ENCODE measurements at regions not wholly inside any gene's neighbourhood (a gene's known extent, or its start where the extent isn't known, plus 50 kb on each side); places are given as distances from the start of the nearest gene placed in this dataset.

DNA sequence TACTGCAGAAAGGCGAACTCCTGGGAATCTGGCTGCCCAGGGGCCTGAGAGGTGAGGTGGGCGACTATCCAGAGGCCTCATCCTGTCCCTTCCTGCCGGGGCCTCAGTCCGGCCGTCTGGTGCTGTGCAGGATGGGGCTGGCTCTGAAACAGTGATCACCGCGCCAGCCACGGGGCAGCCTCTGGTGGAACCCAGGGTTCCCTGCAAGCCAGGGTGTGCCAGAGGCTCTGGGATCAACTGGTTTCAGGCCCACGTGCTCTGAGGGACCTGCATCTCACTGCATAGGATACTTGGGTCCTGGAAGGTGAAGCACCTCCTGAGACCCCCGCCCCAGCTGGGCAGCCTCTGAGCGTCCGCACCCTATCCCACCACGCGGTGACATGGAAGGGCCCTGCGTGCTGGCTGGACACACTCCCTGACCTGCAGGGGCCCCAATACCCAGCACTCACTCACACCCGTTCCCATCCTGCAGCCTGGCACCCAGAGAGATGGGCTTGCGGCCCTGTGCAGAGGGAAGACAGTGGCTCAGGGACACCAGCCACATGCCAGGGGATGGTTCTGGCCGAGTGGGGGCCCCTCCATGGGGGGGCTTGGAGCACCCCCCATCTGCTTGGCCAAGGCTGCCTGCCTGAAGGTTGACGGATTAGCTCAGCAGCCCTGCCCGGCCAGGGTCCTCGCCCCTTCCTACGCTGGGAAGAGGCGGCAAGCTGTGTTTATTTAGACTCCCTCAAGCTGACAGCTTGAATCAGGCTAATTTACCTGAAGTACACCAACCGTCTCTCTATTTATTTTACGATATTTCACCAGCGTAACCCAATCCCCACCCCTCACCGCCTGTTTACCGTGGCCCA, 64.3 kb upstream of the TTC34 start:
- no peak for DNase-seq (ENCODE audit: low spot score)

DNA sequence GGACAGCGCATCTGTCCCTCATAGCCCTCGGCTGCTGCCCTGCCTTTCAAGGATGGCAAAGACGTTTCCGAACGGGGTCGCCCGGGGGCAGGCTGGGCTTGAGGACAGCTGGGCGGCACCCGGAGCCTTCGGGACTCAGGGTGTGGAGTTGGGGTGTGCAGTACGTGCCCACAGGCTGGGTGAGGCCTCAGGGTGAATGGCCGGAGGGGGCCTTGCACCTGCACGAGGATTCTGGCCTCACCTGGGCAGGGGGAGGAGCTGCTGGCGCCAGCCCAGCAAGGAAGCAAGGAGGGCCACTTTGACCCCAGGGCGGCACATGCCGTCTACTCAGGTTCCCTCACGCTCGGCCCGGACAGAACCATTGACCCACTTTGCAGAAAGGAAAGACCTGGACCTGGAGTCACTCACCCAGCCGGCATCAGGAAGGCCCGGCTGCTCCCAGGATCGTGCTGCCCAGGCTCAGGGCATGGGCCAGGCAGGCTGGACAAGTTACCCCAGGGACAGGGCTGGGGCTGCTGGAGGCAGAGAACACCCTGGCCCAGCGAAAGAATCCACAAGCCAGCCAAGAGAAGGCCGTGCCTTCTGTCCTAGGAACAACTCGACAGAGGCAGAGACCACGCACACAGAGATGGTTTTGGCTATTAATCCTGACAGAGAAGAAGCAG, 65.1 kb upstream of the TTC34 start:
- DNase-seq (ENCODE audit: low spot score) = no peak

DNA sequence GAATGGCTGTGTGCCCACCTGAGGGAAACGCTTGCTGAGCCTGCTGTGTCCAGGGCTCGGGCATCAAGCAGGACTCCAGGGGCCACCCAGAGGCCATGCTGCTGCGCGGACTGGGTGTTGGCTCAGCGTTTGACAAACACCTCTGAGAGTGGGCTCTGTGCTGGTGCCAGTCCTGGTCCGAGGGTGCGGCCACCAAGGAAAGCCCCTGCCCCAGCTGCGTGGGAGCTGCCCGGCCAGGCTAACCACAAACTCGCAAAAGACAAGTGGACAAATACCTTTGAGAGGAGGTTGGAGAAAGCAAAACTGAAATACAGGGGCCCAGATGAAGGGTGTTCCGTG, 65.6 kb upstream of the TTC34 start:
- DNase-seq (ENCODE audit: low spot score) = no peak

DNA sequence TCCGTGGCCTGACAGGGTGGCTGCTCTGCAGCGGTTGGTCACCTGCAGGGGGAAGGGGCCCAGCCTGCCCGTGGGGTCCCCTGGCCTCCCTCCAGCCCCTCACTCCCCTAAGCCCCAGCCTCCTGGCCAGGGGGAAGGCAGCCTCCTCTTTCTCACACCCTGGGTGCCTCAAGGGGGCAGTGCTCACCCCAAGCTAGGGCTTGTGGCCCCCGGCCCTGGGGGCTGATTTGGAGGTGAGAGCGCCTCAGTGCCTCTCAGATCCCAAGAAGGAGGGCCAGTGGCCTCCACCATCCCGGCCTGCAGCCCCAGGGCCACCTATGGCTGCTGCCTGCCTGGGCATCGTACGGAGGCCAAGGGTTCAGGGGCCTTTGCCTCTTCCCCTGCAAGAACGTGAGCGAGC, 66.4 kb upstream of the TTC34 start:
- no peak for DNase-seq (ENCODE audit: low spot score)

DNA sequence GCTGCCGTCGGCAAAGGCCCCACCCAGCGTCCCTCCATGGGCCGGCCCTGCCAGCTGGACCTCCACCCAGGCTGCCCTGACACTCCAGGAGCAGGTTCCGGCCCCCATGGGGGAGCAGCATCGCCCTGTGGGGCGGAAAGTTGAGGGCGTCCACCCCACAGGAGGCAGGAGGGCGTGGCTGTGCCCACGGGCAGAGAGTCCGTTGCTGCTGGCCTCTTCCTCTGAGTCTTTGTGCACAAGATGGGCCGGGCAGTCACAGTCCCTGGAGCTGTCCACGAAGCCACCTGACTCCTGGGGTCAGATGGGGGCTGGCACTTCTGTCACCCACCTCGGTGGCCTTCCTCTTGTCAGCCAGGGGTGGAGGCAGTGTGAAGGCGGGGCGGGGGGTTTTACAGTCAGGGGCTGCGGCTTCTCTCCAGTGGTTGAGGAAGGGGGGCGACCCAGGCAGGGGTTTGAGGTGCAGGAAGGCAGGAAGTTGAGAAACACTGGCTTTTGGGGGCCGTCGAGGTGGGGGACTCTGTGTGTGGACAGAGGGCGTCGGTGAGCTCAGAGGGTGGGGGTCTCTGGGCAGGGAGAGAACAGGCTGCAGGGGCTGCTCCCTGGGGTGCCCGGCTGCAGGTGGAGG, 67.2 kb upstream of the TTC34 start:
- DNase-seq (ENCODE audit: low spot score) = no peak

DNA sequence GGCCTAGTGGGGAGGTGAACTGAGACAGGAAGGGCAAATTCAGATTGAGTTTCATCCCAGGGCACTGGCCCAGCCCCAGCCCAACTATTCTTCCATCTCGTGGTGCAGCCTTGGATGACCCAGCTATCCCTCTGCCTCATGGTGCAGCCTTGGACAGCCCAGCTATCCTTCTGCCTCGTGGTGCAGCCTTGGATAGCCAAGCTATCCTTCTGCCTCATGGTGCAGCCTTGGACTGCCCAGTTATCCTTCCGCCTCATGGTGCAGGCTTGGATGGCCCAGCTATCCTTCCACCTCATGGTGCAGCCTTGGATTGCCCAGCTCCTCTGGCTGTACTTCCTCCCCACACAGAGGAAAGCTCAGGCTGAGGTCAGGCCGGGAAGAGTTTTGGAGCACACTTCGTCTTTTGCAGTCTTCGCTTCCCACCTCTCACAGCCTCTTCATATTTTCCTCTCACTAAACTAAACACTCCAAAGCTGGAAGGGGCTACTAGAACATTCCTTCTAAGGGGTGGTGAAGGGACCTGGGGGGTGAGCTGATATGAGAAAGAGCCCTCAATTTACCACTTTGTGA, 69.8 kb upstream of the TTC34 start:
- no peak for DNase-seq (ENCODE audit: low spot score)

DNA sequence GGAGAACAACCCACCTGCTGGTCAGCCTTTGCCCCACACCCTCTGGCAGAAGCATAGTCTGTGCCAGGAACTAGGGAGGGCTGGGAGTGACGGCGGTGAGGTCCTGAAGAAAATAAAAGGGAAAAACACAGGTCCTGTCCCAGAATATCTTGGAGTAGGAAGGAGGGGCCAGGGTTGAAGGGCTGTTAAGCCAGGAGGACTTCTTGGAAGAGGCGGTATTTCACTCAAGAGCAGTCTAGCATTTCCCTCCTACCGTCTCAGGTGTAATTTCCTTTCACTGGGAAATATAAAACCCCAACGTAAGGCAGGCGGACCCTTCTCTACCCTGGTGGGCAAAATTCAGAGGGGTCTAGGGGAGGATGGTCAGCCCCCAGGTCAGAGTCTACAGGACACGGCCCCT, 72.7 kb upstream of the TTC34 start:
- DNase-seq (ENCODE audit: low spot score) = no peak

DNA sequence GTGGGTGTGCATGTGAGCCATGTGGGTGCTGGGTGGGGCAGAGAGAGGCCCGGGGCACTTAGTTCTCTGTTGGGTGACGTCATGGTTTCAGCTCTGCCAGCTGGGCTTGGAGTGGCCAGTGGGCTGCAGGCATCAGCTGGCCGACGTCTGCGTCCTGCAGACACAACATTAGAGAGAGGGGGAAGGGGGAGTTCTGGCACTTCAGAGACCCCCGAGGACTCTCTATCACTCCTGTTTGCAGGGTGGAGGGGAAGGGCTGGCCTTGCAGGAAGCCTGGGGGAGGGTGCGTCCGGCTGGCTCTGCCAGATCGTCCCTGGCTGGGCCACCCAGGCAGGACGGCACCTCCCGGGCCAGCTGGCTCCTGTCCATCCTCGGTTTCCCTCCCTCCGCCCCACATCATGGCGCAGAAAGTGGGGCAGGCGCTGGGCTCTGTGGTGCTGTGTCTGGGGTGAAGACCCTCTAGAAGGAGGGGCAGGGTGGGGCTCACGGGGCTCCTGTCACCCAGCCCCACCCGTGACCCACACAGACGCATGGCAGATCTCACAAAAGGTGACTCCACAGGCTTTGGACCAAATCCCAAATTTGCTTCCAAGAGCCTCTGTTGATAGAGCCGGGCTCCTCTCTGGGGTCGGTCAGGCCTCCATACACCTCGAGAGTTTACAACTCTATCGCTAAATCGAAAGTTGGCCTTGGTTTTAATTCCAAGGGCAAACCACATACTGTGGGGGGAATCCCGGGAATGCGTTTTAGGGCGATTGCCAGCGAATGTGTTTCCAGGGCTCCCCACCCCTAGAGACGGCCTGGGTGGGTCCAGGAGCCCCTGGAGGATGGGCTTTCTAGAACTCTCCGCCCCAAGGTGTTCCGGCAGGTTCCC, 73.4 kb upstream of the TTC34 start:
- no peak for DNase-seq (ENCODE audit: low spot score)

DNA sequence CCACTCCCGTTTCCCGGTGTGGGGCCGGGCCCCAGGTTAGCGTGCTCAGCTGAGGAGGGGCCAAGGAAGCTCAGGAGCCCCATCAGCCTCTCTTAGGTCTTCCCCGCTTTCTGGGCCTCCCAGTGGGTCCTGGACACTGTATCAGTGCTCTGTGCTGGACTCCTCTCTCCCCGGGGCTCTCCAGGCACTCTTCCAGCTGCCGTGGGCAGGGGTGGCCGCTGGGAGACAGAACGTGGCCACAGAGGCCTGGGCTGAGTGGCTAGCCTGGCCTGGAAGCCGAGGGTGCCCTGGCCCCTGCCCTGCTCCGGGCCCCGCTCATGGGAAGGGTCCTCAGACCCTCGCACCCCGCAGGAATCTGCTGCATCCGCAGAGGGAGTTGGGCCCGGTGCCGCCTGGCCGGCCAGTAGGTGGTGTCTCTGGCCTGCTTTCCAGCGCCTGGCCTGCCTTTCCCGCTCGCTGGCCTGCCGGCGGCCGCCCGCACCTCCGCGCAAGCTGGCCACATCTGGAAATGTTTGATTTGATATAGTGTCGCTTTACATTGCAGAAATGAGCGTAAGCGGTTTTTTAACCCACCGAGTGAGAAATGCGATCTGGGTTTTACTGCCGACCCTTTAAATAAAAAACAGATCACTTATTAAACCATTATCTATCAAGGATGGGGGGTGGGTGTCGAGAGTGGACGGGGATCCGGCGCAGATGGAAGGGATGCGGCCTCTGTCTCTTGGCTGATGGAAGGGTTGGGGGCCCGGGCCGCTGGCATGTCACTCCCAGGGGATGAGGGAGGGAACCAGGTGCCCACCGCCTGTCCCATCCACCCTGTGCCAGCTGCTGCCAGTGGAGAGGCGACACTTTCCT, 74.4 kb upstream of the TTC34 start:
- DNase-seq (ENCODE audit: low spot score) = no peak

DNA sequence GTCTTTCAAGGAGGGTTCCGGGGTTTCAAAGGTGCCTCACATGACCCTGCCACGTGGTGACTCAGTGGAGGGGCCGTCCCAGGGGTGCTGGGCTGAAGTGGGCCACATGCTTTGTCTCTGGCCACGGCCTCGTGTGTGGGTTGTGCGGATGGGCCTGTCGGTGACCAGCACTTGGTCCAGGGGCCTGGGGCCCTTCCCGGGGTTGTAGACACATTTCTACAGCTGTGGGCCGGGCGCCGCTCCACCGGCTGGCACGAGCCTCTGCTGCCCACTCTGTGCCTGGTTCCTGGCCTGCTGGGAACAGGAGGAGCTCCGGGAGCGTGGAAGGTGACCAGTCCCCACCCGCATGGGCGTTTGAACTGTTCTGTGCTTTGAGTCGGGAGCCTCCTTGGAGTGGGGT, 75.4 kb upstream of the TTC34 start:
- DNase-seq (ENCODE audit: low spot score) = no peak

DNA sequence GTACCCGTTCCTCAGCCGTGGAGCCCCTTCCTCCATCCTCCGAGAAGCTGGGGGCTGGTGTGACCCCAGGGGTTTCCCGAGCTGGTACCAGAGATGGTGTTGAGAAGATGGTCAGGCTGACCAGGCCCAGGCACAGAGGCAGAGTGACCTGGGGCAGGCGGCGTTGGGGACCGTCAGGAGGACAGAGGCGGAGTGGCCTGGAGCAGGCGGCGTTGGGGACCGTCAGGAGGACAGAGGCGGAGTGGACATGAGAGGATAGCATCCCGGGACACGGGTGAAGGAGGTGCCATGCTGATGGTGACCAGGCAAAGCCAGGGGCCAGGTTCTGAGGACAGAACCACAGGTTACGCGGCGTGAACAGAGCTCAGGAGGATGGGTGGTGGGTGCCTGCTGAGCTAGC, 75.9 kb upstream of the TTC34 start:
- DNase-seq (ENCODE audit: low spot score) = no peak

DNA sequence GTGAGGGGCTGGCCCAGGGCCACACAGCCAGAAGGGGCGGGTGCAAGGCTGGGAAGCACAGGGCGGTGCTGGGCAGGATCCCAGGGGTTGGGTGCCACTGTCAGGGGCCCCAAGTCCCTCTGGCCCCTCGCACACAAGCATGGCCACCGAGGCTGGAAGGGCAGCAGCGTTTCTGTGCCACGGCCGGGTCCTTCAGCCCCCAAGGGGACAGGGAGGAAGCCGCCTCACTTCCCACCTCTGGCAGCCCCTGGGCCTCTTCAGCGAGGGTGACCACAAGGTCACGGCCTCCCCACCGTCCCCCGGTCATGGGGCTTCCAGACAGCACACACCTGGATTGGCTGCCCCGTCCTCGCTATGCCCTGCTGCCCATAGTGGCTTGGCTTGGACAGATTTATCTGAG, 77.1 kb upstream of the TTC34 start:
- no peak for DNase-seq (ENCODE audit: low spot score)

DNA sequence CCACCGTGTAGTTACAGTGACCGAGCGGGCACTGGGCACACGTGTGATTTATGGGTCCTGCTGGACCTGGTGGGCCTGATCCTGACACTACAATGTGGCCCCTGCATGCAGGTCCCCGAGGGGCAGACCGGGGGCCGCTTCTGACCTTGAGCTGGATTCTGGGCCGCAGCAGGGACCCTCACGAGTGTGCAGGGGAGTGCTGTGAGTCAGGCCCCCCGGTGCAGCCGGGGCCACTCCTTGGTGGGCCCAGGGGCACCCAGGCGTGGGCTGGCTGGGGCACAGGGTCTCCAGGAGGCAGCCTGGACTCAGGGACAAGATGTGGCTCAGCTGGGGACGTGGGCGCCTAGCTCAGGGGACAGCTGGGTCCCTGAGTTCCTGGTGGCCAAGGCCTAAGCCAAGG, 77.5 kb upstream of the TTC34 start:
- DNase-seq (ENCODE audit: low spot score) = no peak

DNA sequence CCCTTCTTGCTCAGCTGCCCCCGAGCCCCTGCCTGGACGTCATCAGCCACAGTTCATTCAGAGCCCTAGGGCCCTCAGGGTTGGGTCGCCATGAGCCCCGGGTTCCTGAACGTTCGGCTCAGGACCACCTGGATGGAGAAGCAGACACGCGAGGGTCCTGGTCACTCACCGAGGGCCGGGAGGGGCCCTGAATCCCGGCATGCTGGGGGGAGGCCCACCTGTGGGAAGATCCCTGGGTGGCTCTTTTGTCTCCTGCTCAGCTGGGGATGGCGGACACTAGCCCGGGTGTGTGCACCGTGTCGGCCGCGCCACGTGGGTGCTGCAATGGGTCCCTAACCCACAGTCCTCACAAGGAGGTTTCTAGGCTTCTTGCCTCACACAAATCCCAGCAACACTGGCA, 78.1 kb upstream of the TTC34 start:
- no peak for DNase-seq (ENCODE audit: low spot score)

DNA sequence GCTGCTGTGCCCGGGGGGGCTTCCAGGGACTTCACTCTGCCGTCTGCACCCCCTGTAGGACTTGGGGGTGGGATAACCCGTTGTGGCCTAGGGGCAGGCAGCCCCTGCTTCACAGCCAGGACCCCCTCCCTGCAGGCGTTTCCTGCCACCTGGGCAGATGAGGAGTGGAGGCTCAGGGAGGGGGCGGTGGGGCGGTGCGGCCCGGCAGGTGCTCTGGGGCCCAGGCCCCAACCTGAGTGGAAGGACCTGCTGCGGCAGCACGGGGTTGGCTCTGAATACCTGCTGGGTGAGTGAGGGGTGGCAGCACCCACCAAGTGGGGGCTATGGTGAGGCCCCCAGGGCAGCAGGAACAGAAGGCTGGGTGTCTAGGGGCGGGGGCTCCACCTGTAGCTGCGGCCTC, 78.6 kb upstream of the TTC34 start:
- no peak for DNase-seq (ENCODE audit: low spot score)

DNA sequence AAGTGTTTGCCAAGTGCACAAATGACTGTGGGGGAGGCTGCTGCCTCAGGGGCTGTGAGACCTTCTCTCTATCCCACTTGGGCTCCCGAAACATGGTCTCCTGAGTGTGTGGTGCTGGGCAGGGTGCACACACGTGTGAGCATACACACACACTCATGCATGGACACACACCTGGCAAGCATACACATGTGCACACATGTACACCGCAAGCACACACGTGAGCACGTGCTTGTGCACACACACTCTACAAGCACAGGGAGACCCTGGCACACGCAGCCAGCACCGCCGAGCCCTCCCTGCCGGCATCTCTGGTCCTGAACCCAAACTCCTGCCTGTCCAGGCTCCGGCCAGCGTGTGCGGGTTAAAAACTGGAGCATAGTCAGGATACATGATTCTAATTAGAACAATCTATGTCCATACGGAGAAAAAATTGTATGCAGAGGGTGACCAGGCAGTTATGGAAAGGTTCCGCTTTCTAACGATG, 79.4 kb upstream of the TTC34 start:
- DNase-seq (ENCODE audit: low spot score) = no peak

DNA sequence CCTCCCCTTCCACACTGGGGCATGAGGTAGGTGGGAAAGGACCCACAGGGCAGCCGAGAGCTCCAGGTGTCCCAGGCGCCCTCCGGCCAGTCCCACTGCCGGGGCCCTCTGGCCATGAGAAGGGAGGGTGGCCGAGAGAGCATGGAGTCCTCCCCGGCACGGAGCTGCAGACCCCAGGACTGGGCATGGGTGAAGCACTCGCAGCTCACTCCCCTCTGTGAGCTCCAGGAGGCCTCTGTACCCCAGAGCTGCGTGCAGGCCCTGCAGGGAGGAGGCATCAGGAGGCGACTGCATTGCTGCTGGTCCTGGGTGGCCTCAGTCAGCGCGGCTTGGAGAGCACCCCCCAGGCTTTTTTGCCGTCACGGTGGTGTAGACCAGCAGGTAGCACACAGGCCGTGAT, 80.1 kb upstream of the TTC34 start:
- no peak for DNase-seq (ENCODE audit: low spot score)

DNA sequence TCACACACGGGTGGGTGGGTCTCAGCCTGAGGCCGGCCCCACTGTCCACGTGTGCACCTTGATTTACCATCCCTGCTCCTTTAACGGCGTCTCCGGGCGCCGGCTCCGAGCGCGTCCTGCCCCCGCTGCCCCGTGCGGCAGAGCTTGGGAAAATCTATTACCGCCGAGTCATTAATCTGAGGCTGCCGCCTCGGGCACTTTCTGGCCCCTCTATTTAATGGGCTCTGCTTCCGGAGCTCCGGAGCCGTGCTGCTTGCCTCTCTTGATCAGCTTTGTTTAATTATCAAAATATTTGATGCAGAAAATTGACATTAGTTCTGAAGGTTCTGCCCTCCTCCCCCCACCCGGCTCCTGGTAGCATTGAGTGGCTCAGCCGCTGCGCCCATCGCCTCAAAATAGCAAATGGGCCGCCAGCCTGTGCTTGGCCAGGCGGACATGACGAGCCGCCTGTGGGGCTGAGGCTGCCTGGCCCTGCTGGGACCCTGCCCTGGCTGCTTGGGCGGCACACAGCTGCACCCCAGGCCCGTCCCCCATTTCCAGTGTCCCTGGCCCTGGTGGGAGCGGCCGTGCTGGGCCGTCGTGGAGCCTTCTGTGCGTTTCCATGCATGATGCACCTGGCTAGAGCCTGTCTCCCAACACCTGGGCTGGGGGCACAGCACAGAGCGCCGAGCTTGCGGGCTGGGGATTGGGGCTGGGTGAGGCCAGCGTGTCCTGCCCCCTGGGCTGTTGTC, 81.6 kb upstream of the TTC34 start:
- no peak for DNase-seq (ENCODE audit: low spot score)

DNA sequence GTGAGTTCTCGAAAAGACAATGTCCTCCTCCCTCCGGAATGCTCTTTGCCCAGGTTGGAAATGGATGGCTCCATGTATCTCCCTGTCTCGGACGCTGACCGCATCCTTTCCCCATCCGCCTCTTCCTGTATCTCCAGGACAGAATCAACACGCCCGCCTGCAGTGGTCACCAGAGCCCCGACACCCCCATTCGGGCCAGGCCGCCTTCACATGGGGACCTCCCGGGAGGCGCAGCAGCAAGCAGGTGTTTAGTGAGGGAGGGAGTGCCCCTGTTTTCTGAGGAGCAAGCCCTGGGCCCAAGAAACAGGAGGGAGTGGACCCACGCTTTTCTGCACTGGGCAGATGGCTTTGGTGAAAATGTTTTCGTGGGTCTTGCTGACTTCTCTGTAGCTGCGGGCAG, 83.5 kb upstream of the TTC34 start:
- DNase-seq (ENCODE audit: low spot score) = no peak

DNA sequence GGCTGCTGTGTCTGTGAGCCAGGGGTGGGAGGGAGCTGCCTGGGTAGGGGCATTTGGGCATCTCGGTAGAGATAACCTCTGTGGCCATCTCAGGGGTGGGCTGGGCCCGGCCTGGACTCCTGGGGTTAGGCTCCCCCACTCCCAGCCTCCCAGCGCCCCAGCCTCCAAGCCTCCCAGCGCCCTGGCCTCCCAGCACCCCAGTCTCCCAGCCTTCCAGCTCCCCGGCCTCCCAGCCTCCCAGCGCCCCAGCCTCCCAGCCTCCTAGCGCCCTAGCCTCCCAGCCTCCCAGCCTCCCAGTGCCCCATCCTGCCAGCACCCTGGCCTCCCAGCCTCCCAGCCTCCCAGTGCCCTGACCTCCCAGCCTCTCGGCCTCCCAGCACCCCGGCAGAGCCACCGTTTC, 85.1 kb upstream of the TTC34 start:
- DNase-seq (ENCODE audit: low spot score) = no peak
